K562 (cell line): ENCODE measurements at regions not wholly inside any gene's neighbourhood (a gene's known extent, or its start where the extent isn't known, plus 50 kb on each side); places are given as distances from the start of the nearest gene placed in this dataset.
A peak's percentile ranks its signal among the peaks of the same experiment; 100 is the strongest.

Source experiments
- DPF2 ChIP-seq: fragments of 450-650 bp; IDR thresholded peaks from 2 replicates; pipeline ENCODE4 v1.6.1; 2016
- EHMT2 ChIP-seq: fragments of 450-650 bp; IDR thresholded peaks from 2 replicates; pipeline ENCODE4 v1.6.1; 2018; ENCODE audit warnings: antibody characterized with exemption
- FOXK2 ChIP-seq, 2 experiments: fragments of 450-650 bp; IDR thresholded peaks in 1 of 2; conservative IDR thresholded peaks in 1 of 2; 2 replicates each; pipeline ENCODE4 v1.6.1; 2016; ENCODE audit warnings: low read depth in 2 of 2, mild to moderate bottlenecking in 1 of 2
- FUS ChIP-seq: fragments of 200-400 bp; formaldehyde crosslinking; optimal IDR thresholded peaks from 2 replicates; pipeline ENCODE3; 2017; ENCODE audit warnings: low read depth, low read length
- MAFK ChIP-seq: IDR thresholded peaks from 2 replicates; pipeline ENCODE4 v1.6.1; 2011; ENCODE audit warnings: low read length, improper control_type of control experiment
- MXI1 ChIP-seq: IDR thresholded peaks from 2 replicates; pipeline ENCODE4 v1.6.1; 2011; ENCODE audit warnings: low read depth, mild to moderate bottlenecking, improper control_type of control experiment, low read length
- NFE2L1 ChIP-seq: fragments of 450-650 bp; IDR thresholded peaks from 2 replicates; pipeline ENCODE4 v1.6.1; 2016; ENCODE audit warnings: missing genetic modification characterization, low read depth, mild to moderate bottlenecking, missing compliant biosample characterization, moderate library complexity, borderline replicate concordance
- TFAP4 ChIP-seq: sonication (generic); formaldehyde crosslinking; IDR thresholded peaks from 2 replicates; pipeline ENCODE4 v1.8.0; 2022; ENCODE audit warnings: missing genetic modification reagents, mild to moderate bottlenecking, moderate library complexity, borderline replicate concordance
- ZBTB1 ChIP-seq: sonication (generic); formaldehyde crosslinking; IDR thresholded peaks from 2 replicates; pipeline ENCODE4 v1.8.1; 2023; ENCODE audit warnings: missing genetic modification reagents, low read depth, mild to moderate bottlenecking, borderline replicate concordance
- ZBTB11 ChIP-seq, 3 experiments: fragments of 200-800 bp in 1 of 3; fragments of 250-450 bp in 1 of 3; fragments of 450-650 bp in 1 of 3; sonication (Bioruptor Pico) in 1 of 3; sonication (Bioruptor generic) in 1 of 3; formaldehyde crosslinking in 1 of 3; IDR thresholded peaks; 2 replicates each; pipeline versions ENCODE4 v1.6.1 to v1.8.0; 2016 to 2022; ENCODE audit warnings: mild to moderate bottlenecking in 2 of 3, missing genetic modification characterization in 2 of 3, missing compliant biosample characterization in 1 of 3, moderate library complexity in 1 of 3
- ZEB2 ChIP-seq: fragments of 450-650 bp; IDR thresholded peaks from 2 replicates; pipeline ENCODE4 v1.6.1; 2016
- ZKSCAN3 ChIP-seq: fragments of 250-450 bp; sonication (Bioruptor Pico); IDR thresholded peaks from 2 replicates; pipeline ENCODE4 v1.4.0; 2020
- ZNF57 ChIP-seq: fragments of 450-650 bp; formaldehyde crosslinking; IDR thresholded peaks from 2 replicates; pipeline ENCODE4 v1.4.0; 2020; ENCODE audit warnings: mild to moderate bottlenecking, moderate library complexity
- ZNF696 ChIP-seq: fragments of 250-450 bp; sonication (Bioruptor Pico); conservative IDR thresholded peaks from 2 replicates; pipeline ENCODE4 v1.4.0; 2020; ENCODE audit warnings: mild to moderate bottlenecking, moderate library complexity
- TF ChIP-seq, protein P1 (sequence below): fragments of 450-650 bp; IDR thresholded peaks from 2 replicates; pipeline ENCODE4 v1.6.1; 2016; ENCODE audit warnings: borderline replicate concordance
- TF ChIP-seq, protein P2 (sequence below): fragments of 250-450 bp; sonication (Bioruptor Pico); IDR thresholded peaks from 2 replicates; pipeline ENCODE4 v1.4.0; 2020

GRCh38 chr11:95415837-95416304, 184.9 kb upstream of the SESN3 start (continued):
- TF ChIP-seq, protein P1, sequence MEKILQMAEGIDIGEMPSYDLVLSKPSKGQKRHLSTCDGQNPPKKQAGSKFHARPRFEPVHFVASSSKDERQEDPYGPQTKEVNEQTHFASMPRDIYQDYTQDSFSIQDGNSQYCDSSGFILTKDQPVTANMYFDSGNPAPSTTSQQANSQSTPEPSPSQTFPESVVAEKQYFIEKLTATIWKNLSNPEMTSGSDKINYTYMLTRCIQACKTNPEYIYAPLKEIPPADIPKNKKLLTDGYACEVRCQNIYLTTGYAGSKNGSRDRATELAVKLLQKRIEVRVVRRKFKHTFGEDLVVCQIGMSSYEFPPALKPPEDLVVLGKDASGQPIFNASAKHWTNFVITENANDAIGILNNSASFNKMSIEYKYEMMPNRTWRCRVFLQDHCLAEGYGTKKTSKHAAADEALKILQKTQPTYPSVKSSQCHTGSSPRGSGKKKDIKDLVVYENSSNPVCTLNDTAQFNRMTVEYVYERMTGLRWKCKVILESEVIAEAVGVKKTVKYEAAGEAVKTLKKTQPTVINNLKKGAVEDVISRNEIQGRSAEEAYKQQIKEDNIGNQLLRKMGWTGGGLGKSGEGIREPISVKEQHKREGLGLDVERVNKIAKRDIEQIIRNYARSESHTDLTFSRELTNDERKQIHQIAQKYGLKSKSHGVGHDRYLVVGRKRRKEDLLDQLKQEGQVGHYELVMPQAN: no peak
- TF ChIP-seq ZNF57 (CRISPR knock-in tag) (no peak), MXI1 (peak; percentile 98), ZBTB1 (CRISPR knock-in tag) (no peak), FUS (no peak), ZEB2 (no peak), ZNF696 (CRISPR knock-in tag) (no peak), NFE2L1 (tag) (no peak), DPF2 (peak; percentile 84), MAFK (no peak), ZKSCAN3 (CRISPR knock-in tag) (no peak), EHMT2 (no peak), TFAP4 (CRISPR knock-in tag) (no peak), FOXK2 (conservative IDR thresholded peaks at IDR 0.05 in 1 of 2, IDR thresholded peaks at IDR 0.05 in 1 of 2; ENCODE audit: low read depth in 2 of 2) (no peak), ZBTB11 (CRISPR knock-in tag; IDR thresholded peaks at IDR 0.05) (peak in 1 of 3 experiments; percentile 41; a peak in 1 of 6 replicates)
- TF ChIP-seq, protein P2, sequence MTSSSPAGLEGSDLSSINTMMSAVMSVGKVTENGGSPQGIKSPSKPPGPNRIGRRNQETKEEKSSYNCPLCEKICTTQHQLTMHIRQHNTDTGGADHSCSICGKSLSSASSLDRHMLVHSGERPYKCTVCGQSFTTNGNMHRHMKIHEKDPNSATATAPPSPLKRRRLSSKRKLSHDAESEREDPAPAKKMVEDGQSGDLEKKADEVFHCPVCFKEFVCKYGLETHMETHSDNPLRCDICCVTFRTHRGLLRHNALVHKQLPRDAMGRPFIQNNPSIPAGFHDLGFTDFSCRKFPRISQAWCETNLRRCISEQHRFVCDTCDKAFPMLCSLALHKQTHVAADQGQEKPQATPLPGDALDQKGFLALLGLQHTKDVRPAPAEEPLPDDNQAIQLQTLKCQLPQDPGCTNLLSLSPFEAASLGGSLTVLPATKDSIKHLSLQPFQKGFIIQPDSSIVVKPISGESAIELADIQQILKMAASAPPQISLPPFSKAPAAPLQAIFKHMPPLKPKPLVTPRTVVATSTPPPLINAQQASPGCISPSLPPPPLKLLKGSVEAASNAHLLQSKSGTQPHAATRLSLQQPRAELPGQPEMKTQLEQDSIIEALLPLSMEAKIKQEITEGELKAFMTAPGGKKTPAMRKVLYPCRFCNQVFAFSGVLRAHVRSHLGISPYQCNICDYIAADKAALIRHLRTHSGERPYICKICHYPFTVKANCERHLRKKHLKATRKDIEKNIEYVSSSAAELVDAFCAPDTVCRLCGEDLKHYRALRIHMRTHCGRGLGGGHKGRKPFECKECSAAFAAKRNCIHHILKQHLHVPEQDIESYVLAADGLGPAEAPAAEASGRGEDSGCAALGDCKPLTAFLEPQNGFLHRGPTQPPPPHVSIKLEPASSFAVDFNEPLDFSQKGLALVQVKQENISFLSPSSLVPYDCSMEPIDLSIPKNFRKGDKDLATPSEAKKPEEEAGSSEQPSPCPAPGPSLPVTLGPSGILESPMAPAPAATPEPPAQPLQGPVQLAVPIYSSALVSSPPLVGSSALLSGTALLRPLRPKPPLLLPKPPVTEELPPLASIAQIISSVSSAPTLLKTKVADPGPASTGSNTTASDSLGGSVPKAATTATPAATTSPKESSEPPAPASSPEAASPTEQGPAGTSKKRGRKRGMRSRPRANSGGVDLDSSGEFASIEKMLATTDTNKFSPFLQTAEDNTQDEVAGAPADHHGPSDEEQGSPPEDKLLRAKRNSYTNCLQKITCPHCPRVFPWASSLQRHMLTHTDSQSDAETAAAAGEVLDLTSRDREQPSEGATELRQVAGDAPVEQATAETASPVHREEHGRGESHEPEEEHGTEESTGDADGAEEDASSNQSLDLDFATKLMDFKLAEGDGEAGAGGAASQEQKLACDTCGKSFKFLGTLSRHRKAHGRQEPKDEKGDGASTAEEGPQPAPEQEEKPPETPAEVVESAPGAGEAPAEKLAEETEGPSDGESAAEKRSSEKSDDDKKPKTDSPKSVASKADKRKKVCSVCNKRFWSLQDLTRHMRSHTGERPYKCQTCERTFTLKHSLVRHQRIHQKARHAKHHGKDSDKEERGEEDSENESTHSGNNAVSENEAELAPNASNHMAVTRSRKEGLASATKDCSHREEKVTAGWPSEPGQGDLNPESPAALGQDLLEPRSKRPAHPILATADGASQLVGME (CRISPR knock-in tag): no peak
